HG02840 (cell line): ENCODE measurements at regions not wholly inside any gene's neighbourhood (a gene's known extent, or its start where the extent isn't known, plus 50 kb on each side); places are given as distances from the start of the nearest gene placed in this dataset.

Experiments
- ATAC-seq: cut with Tn5 transposase; IDR thresholded peaks from one replicate; pipeline ENCODE4 v1.9.1; 2021; ENCODE audit warnings: mild to moderate bottlenecking, moderate library complexity, moderate number of reproducible peaks; ENCODE audit not compliant: unreplicated experiment, low FRiP score

DNA sequence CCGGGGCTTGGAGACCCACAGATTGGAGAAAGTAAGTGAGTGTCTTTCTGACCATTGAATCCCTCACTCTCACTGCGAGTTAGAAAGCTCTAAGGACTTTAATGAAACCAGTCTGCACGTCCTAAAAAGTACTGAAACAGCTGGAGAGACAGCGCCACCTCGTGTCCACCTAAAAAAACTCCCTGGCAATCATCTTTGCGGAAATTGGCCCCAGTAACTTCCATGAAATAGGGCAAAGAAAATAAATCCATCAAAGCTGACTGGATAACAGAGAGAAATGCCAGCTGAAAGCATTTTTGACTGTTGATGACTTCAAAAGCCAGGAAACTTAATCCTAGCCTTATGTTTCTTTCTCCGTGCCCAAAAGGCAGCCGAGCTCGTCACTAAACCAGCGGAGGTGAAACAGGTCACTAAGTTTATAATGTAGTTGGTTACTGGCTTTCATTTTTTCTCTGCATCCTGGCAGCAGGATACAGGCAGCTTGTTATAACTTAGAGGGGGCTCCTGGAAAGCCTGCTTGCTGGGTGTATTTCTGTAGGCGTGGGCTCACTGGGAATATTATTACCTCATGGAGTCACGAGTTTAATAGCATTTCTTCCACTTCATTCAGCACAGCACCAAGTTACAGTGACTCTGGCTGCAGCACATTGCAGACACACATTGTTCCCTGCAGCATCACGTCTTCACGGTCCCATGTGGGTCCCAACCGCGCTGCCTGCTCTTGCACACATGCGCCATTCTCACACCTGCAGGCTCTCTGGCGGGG lies 266.5 kb downstream of the HRH4 start:
- ATAC-seq: no peak

DNA sequence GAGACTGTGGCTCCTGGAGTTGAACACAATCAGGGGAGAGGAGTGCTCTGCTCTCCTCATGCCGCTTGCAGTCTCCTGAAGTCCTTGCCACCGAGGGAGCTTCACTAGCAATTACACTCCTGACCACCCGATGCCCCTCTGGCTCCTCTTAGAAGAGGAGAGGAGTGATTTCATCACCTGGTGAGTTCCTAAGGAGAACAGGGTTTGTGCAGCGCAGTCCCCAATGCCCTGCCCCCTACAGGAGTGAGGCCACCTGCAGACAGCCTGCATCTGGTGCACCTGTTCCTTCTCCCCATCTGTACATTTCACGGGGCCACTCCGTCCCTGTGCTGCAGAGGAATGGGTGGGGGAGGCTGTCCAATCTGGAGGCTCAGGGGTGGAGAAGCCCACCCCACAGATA lies 267.2 kb downstream of the HRH4 start:
- no peak for ATAC-seq

DNA sequence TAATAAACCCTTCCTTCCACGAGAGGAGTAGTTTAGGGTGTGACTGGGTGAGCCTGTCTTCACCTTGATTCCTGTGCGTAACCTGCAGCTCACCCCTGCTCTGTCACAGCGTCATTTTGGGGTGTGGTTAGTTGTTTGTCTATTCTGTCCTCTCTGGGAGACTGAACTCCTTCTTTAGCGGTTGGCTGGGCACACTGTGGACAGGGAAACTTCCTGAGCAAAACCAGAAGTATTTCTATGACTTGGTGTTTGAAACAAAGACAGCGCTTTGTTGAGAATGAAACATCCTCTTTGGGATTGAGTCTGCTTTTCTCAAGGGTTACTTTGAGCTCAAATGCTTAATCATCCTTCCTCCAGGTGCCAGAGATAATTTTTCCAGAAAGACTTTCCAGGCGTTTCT lies 270.7 kb downstream of the HRH4 start:
- no peak for ATAC-seq

DNA sequence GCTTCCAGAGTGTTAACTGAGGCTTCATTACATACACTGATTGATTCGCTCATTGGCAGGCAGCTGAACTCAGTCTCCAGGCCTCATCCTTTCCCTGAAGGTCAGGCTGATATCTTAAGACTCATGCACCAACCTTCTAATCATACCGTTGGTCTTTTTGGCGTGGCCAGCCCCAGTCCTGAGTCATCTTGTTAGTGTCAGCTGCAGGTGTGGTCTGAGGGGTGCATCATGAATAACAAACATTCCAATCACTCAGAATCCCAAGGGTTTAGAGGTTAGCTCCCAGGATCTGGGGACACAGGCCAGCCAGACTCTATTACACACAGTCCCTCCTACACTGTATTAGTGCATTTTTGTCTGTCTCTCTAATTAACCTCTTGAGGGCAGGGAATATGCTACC lies 271.5 kb downstream of the HRH4 start:
- no peak for ATAC-seq

DNA sequence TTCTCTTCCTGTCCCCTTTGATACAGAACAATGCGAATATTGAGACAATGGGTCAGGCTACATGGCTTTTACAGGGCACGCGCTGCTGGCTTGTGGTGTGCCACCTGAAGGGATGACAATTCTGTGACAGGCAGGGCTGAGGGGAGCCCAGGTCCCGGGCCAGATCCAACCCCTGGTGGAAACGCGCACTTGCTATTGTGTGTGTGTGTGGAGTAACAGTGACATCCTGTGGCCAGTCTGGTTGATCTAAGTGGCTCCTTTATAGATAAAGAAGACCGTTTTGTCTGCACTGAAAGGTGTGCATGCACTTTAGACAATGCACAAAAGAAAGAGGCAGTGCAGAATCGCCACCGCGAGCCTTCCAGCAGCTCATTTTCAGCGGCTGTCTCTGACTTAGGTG lies 273.6 kb downstream of the HRH4 start:
- no peak for ATAC-seq

DNA sequence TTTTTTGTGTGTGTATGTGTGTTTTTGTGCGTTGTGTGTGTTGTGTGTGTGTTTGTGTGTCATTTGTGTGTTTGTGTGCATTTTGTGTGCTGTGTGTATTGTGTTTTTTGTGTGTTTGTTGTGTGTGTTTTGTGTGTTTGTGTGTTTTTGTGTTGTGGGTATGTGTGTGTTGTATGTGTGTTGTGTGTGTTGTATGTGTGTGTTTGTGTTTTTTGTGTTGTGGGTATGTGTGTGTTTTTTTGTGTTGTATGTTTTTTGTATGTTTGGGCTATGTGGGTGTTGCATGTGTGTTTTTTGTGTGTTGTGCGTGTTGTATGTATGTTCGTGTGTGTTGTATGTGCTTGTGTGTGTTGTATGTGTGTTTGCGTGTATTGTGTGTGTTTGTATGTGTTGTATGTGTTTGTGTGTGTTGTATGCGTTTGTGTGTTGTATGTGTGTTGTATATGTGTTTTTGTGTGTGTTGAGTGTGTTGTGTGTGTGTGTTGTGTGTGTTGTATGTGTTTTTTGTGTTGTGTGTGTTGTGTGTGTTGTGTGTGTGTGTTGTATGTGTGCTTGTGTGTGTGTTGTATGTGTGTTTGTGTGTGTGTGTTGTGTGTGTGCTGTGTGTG lies 275.3 kb downstream of the HRH4 start:
- no peak for ATAC-seq

DNA sequence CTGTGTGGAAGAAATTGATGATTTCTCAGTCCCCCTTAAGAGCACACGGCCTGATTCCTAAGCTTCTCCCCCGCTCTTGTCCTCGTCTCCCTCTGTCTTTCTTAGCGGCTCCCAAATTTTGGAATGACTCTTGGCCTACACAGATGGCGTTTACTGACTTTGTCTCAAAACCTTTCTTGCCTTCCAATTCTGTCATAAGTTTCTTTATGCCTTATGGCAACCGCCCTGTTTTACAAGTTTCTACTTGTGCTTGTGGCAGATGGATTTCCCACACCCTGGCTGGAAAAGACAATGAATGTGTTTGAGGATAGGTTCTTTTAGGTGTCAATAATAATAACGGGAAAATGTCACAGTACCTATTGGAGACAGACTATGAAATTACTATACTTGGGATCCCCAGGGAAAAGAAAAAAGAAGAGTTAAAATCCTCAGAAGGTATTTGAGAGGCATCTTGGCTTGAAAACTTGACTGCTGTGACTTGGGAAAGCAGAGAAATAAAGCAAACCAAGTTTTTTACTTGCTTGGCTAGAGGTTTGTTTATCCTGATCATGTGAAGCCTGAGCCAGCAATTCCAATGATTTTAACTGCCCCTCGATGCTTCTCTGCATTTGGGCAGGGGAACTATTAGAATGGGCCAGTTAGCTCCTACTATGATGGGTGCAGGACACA lies 276.4 kb downstream of the HRH4 start:
- no peak for ATAC-seq

DNA sequence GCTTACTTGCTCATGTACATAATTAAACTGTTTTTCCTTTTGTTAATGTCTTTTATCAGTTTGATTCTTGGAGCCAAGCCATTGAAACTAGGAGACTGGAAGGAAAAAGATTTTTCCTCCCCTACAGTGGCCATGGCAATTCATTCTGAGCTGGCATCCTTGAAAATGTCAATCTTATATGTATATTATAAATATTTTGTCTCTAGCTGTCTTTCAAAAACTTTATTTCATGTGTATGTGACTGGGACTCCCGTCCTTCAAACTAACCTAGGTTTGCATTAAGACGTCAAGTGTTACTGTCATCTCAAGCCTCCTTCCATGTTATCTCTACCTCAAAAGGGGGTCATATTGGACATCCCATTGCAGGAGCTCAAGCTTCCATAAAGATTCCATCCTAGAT lies 280.4 kb downstream of the HRH4 start:
- ATAC-seq: no peak

DNA sequence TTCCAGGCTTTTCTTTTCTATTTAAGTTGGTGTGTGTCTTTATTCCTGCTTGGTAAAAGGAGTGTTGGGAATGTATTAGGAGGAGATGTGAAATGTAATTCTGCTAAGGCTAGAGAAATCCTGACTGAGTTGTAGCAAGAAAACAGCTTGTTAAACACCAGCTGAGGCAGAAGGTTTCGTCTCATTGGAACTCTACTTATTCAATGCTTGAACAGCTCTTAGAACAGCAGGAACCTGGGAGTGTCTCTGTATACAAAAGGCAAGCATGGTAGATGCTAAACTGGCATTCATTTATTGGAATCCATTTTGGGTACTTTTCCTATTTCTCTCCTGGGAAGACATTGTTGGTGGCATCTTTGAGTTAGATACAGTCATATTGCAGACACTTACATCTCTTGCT lies 280.9 kb downstream of the HRH4 start:
- no peak for ATAC-seq

DNA sequence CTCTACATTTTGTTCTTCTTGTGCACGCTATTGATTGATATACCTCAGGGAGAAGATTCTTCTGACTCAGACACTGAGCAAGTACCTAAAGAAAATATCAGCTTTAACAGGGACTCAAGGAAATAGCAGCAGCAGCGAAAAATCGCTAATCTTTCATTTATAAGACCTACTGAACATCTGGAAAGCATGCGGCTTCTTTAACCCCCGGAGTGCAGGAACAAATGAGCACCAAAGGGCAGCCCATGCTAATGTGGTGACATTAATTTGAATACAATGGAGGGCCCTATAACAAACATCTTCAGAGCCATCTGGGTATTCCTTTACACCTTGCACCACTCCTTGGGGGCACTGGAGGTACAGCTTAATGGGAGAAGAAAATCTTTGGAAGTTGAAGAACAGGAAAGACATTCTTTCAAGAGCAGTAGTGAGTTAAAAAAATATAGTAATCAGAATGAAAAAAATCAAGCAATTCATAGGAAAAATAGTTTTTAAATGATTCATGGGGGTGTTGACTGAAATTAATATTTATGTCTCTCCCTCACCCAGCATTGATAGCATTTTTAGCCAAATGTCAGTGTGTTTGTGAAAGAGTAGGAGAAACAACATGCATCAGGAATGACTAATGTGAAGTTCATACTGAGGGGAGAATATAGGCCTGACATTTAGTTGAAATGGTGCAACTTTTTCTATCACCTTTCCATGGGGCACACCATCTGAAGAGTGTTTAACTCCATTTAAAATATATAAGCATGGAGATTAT lies 281.7 kb downstream of the HRH4 start:
- no peak for ATAC-seq

DNA sequence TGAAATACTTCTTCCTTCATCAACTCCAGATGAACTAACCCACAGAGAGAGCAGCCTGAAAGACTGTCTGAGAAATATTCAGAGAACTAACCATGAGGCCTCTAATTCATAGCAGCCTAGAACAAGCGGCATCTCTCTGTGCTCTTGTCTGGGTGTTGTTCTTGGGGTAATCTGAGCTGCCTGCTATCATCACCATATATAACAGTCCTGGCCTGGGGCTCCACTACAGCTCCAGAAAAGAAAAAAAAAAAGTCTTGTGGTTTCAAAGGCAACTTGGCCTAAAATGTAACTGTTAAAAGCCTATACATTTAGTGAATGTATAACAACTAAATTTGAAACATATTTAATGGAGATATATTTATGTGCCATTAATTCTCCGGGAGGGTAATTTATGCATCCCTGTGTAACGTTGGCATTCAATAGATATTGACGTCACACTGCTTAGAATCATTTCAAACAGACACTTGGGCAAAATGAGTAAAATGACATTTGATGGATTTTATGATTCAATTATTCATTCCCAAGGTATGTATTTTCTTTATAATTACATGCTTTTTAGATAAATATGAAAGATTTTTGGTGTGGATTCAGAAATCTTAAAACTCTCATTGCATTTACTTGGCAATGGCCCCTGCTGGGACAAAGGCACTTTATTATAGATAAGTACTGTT lies 294.3 kb downstream of the HRH4 start:
- no peak for ATAC-seq

DNA sequence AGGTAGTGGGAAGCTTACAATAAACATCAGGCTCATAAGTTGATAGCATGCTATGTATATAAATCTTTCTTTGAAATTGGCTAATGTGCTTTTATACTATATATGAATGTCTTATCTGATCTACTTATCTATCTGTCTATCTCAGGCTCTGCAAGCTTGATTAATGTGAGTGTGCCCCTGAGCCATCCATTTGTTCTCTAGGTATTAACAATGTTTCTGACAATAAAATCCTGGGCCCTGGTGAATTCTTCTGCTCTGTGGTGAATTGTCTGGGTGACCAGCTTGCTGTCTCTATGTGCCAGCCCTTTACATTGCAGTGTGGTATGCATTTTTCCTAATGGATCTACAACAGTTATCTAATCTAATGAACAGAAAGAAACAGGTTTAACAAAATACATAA lies 295.9 kb downstream of the HRH4 start:
- ATAC-seq: no peak

DNA sequence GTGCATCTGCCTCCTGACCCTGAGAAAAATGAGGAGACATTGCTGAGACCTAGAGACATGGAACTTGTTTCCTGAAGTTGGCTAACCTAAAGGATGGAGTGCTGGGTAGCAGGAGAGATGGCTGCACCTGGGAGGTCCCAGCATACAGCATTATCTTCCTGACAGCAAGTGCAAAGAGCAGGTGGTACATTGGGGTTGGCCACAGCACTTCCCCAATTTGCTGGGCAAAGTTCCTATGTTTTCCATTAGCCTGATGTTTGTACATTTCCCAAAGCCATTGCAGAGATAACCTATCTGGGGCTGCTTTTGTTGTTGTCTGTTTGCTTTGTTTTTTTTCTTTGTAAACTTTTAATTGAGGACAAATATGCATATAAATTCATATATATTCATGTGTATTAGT lies 296.7 kb downstream of the HRH4 start:
- no peak for ATAC-seq

DNA sequence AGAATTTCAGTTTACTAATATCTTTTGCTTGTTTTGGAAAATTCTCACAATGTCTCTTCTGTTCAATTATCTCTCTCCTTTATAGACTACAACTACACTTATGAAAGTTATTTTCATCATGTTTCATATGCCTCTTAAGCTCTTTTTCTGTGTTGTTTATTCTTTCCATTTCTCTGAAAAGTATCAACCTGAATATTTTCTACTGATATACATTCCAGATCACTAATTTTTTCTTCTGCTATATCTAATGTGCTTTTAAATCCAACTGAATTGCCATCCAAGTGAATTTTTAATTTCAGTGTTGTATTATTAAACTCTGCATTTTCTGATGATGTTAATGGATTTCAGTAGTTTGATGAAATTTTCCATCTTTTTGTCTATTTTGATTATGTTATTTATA lies 301.3 kb downstream of the HRH4 start:
- ATAC-seq: no peak

DNA sequence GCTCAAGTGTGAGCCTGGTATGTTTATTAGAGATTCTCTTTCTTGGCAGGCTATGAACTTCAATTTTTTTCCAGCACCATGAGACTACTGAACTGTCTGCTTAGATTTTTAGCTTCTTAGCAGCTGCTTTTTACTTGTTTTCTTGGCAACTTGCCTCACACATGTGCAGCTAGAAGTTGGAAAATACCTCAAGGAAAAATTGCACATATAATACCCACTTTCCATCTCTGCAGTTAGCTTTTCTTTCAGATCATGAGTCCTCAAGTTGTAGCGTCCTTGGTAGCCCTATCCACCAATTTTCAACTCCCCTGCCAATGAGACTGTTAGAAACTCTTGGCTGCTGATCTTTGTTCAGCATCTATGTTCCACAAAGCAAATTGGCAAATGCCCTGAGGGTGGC lies 302.1 kb downstream of the HRH4 start:
- no peak for ATAC-seq

DNA sequence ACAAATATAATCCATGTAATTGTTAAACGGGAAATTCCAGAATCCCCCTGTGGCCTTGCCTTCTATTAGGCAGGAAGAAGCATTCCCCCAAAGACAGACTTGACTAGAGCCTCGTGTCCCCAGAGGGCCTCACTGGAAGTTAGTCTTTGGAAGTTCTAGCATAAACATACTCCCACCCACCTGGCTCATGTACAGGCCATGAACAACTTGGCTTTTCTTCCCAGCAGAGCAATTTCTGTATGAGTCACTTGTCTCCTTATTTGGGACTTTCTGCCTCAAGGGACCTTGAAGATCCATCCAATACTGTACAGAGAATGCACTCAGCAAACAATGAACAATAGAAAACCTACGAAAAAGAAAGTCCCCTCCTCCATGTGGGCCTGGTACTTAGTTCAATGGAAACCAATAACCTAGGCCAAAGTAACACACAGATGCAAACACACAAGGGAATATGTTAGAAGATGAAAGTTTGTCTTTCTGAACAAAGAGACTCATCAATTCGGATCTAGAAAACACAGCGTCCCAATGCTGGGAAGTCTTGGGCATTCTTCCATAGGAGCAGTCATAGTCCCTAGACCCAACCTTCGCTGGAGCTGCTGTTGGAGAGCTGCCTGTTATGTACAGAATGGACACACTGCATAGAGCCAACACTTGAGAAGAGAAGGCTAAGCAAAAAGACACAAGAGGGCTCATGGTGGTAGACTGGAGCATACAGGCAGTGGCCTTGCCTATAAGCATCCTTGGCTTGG lies 303.5 kb downstream of the HRH4 start:
- no peak for ATAC-seq

DNA sequence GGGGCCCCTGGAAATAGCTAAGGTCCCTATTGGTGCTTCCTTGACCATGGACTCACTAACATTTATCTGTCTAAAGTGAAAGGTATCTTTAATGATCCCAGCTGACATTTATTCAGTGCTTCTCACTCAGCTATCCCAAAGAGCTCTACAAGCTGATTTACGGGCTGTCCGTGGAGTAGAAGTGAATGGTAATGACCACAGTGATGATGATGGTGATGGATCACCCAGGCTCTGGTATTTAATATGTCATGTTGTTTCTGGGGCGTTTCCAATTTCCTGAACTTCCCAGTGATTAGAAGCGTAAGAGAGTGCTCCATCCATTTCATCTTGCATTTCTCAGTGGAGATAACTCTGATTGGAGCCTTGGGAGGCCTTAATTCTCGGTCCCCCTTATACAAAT lies 304.3 kb downstream of the HRH4 start:
- ATAC-seq: no peak

DNA sequence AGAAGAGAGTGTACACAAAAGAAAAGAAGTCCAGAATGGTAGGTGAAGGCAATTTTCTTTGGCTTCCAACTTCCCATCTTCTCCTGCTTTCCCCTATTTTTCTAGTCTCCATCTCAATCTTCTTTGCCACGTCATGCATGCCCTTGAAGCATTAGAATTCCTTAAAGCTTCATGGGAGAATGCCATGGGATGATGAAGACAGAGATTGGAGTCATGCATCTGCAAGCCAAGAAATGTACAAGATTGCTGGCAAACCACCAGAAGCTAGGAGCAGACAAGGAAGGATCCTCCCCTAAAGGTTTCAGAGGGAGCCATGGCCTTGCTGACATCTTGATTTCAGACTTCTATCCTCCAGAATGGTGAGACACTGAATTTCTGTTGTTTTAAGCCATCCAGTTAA lies 305.9 kb downstream of the HRH4 start:
- no peak for ATAC-seq

DNA sequence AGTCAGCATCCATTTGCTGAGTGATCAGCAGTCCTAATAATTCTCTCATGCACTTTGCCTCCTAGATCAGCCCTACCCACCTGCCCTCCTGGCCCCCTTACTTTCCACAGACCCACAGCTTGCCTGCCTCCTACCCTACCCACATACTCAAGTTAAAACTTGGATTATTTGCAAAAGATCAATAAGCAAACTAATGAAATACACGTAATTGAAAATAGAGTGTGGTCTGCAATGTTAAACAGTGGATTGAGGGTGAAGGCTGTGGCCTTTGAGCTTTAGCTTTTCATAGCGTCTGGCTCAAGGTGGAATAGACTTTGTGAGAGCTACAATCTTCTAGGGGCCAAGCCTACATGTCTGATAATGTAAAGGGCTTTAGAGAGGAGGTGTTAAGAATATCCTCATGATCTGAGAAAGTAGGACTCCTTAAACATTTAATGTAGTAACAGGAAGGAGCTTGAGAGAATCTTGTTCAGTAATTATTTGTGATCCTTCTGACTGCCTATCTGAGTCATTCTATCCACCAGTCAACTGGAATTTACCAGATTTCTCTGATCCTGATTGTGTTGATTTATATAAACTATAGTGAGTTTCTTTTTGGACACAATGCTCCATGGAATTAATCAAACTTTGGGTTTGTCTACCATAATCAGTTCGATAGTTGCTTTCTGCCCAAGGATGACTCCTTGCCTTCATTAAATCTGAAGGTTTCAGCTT lies 310.0 kb downstream of the HRH4 start:
- no peak for ATAC-seq
